GM18861 (cell line): ENCODE measurements at regions not wholly inside any gene's neighbourhood (a gene's known extent, or its start where the extent isn't known, plus 50 kb on each side); places are given as distances from the start of the nearest gene placed in this dataset.
A peak's percentile ranks its signal among the peaks of the same experiment; 100 is the strongest.

Experiments used
- ATAC-seq: cut with Tn5 transposase; IDR thresholded peaks from one replicate; pipeline ENCODE4 v1.9.1; 2021; ENCODE audit not compliant: unreplicated experiment

DNA sequence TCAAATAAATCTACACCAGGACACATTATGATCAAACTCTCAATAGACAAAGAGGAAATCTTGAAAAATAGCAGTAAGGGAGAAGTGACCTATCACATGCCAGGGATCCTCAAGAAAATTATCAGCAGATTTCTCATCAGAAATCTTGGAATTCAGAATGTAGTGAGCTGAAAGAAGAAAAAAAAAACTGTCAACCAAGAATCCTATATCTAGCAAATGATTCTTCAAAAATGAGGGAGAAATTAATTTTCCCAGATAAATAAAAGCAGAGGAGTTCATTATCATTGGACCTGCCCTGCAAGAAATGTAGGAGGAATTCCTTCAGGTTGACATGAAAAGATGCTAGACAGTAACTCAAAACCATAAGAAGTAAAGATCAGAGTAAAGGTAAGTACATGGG lies 363.6 kb downstream of the TFAP2A start:
- ATAC-seq: no peak

DNA sequence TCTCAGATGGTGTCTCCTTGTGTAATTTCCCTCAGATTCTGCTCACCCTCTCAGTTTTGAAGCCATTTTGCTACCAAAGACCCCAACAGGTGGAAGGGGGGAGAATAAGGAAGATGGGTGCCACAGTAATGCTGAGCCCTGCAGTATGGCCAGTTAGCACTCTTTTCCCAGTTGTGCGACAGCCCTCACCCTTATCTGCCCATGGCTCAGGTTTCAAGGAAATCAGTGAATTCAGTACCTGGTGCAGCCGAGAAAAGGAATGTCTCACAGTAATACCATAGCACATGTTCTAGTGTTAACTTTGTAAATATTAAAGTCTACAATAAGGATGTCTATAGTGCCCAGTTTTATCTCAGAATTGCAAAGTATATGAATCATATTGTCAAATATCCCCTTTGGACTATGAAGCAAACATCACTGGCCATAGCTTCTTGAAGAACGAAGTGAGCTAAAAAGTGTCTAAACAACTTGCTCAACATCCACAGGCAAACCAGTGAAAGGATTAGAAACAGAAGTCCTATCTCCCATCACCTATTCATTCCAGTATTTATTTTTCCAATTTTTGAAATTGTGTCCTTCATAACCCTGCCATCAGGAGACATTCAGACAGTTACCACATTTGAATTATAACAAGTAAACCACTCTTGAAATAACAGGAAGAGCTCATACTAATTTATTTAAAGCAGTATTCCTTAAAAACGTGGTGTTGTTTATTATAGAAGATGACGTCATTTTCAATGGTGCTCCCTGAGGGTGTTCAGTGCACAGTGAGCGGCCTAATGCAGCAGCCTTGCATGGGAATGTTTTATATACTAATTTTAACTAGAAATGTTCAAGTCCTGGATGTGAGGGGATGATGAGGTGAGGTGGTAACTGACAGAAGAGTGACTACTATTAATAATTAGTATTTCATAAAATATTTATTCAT lies 366.2 kb downstream of the TFAP2A start:
- ATAC-seq: no peak

DNA sequence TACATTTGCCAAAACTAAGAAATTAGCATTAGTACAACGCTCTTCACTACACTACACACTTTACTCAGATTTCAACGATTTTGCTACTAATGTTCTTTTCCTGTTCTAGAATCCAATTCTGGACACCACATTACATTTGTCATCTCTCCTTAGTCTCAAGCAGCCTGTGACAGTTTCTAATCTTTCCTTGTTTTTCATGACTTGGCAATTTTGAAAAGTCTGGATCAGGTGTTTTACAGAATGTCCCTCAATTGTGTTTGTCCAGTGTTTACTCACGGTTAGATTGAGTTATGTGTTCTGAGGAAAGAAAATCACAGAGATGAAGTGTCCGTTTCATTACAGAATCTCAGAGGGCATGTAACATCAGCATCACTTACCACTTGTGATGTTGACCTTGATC lies 372.6 kb downstream of the TFAP2A start:
- no peak for ATAC-seq

DNA sequence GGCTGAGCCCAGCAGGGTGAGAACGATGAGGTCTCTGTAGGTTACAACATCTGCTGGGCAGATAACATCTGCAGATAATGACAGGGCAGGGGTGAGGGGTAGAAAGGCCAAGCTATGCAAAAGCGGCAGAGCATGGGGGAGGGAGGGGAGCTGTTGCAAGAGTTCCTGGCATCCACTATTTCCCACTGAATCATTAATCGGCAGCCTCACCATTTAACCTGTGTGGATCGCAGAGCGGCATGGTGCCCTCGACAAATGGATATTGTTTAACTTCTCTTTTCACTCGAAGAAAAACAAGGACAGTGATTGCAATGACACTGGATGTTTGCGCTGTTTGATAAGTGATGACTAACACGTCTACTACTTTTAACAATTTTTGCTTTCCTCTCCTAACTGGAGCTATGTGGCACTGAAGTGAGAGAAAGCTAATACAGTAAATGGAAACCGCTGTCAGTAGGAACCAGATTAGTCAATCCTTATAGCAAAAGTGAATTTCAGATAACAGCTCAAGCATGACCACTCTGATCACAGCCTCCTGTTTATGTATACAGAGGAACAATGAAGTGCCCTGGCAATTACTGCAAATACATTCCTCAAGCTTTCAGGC lies 381.5 kb downstream of the TFAP2A start:
- ATAC-seq: no peak

GRCh38 chr6:10031617-10032016 lies 383.3 kb downstream of the TFAP2A start:
- ATAC-seq: no peak

DNA sequence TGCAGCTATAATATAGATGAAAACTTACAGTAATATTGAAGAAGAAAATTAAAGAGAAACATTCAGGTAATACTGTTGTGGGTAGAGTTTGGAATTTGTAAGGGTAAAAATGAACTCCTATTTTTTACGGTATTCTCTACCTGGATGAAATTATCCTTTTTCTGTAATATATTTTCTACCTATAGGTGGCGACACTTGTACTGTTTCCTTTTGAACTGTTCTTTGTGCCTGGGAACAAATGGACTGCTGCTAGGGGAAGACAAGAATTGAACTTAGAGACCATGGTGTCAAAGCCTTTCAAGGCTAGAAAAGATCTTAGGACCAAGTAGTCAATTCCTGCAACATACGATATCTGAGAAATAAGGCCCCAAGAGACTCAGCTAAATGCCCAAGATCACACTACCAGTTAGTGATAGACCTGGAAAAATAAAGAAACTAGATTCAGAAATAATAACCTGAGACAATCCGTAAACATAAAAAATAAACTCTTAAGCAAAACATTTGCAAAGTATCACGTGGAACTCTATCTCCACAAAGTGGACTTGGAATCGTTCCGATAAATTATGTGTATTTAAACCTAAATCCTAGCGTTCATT lies 383.8 kb downstream of the TFAP2A start:
- peak; percentile 48 for ATAC-seq

- ATAC-seq: no peak
Observed at GRCh38 chr6:10028222-10028621, 386.7 kb downstream of the TFAP2A start.

- no peak for ATAC-seq
Observed at GRCh38 chr6:10019851-10020250, 395.0 kb downstream of the TFAP2A start.

DNA sequence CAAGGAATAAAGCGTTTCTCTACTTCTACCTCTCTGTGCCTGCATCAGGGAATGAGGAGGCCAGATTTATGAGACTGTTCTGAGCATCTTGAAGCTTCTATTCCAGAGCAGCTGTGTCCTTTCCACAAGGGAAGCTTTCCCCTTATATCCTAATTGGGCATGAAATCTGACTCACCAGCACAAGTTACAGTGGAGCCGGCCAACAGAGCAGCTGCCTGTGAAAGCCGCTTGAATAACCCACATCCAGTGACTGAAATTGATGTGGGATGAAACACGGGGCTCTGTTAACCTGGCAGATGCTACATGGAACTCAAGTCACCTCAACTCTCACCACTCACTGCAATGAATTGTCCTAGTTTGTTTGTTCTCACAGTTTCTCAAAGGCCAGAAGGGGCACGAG lies 400.3 kb downstream of the TFAP2A start:
- ATAC-seq: no peak

DNA sequence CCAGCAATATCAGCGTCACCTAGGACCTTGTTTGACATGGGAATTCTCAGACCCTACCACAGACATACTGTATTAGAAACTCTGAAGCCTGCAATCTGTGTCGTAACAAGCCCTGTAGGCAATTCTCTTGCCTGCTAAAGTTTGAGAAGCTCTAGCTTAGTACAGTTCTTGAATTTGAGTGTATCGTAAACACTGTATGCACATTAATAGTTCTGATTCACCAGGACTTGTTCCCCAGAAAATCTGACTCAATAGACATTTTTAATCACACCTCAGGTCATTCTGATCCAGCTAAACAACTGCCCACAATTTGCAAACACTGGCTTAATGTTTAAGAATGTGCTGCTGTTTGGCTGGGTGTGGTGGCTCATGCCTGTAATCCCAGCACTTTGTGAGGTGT lies 414.3 kb downstream of the TFAP2A start:
- ATAC-seq: no peak

DNA sequence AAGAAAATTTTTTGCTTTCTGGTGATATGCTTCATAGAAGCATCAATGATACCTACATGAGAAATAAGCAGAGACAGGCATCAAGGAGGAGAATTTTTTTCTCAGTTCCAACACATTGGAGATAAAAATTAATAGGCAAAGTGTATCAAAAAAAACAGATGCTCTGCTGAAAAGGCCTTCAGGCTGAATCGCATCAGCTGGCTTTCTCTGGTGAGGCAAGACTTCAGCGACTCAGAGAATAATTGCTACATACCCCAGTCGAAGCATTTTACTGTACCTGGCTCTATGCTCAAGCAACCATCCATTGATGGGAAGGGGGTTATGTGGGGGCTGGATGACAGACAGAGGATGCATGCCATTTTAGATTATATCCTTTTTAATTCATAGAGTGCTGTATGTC lies 415.1 kb downstream of the TFAP2A start:
- no peak for ATAC-seq

GRCh38 chr6:9986273-9986672 lies 428.6 kb downstream of the TFAP2A start:
- no peak for ATAC-seq

DNA sequence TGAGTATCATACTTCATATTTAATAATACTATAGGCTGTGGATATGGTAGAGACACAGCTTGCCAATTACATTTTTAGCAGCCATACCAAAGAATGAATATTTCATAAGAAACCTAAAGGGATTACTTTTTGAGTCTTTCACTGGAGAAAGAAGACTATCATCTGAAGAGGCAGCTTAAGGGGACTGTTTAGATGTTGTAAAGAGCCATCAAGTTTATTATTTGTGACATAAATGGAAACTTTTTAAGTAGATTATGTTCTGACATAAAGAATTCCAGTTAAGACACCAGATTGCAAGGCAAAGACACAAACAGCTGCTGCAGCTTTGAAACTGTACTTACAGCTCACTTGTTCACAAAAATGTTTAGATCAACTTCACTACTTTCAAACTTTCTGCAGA lies 429.4 kb downstream of the TFAP2A start:
- no peak for ATAC-seq

DNA sequence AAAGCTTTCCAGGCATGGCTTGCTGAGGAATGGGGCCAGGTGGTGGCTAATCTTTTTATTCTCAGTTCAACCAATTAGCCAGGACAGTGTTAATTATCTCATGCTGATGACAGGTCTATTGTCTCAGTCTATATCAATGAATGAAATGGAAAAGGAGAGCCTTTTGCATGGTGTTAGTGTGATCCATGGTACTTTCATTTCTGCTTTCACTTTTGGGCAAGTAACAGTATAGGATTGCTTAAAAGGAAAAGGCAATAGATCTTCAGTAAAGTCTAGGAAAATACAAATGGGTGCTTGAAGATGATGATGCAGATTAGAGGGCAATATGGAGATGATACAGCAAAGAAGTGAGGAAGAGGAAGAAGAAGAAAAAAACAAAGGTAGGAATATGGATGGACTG lies 430.3 kb downstream of the TFAP2A start:
- ATAC-seq: no peak

GRCh38 chr6:9983168-9983567 lies 431.7 kb downstream of the TFAP2A start:
- ATAC-seq: no peak

- ATAC-seq: no peak
Observed at GRCh38 chr6:9982215-9982614, 432.7 kb downstream of the TFAP2A start.

- ATAC-seq: no peak
Observed at GRCh38 chr6:9979996-9980395, 434.9 kb downstream of the TFAP2A start.

DNA sequence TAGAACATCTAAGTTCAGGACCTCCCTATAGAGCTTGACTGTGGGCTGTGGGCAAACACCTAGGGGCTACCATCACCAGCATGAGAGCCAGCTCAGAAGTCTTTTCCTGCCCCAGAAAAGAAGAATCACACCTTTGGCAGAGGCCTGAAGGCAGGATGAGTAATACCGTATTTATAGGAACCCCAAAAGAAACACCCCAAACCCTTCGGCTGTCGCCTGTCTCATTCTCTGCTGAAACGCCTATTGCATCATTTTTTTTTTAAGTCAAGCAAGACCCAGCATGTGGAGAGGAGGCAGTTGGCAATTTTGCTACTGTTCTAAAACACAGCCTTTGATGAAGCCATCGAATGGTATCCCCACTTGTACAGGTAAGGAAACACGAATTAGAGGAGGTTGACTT lies 436.4 kb downstream of the TFAP2A start:
- no peak for ATAC-seq

- no peak for ATAC-seq
Observed at GRCh38 chr6:9977411-9977810, 437.5 kb downstream of the TFAP2A start.

DNA sequence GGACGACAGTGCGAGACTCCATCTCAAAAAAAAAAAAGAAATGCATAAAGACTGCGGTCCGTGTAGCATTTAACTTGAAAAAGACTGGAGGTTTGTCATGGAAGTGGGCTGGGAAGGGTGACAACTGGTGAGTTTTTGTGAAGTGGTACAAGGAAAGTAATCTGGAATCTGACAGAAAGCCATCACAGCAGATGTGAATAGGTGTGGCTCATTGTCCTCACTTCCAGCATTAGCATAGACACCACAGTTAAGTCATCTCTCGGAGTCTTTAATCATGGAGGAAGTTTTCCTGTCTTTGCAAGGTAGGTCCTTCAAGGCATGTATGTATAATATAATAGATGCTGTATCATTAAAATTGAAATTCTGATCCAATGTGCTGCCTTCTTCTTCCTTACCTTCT lies 453.2 kb downstream of the TFAP2A start:
- ATAC-seq: no peak

DNA sequence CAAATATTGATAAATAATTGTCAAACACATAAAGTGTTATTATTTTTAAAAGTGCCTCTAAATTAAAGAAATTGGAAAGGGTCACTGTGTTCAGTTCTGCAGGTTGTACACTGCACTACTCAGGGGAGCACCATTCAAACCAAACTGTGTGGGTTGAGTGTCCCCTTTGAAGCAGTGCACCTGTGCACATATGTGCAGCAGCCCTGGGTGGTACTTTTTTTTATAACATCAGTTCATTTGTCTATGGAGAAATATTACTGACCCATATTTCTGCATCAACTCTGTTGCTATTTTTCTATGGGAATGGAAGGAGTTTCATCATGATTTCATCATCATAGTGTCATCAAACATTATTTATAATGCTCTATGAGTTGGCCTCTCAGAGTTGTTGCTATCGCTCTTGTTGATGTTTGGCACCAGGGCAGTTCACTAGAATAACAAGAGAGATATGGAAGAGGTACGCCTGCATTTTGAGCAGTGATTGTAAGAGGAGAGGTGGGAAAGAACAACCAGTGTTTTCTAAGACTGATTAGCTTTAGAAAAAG lies 457.6 kb downstream of the TFAP2A start:
- ATAC-seq: no peak

DNA sequence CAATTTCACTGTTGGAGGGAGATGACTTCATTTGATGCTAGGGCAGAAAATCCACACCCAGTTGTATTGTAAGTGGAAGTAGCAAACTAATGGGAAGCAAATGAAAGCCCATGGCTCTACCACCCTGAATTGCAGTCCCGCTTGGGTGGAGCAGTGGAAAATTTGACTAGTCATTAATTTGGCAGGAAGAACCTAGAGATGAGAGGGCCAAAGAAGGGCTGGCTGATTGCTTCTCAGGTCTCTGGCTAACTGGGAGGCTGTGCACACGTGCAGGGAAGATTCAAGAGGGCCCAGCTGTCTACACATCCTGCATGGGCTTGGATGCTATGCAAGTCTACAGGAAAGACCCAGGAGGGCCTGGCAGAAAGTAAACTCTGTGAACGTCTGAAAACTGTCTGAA lies 466.2 kb downstream of the TFAP2A start:
- ATAC-seq: no peak
